Liver (tissue), 8 donors: ENCODE measurements at regions not wholly inside any gene's neighbourhood (a gene's known extent, or its start where the extent isn't known, plus 50 kb on each side); places are given as distances from the start of the nearest gene placed in this dataset.

Source experiments
- DNase-seq: peaks from one replicate; pipeline ENCODE4 v3.0.0-alpha.2; 2017; ENCODE audit warnings: low spot score
- H3K27ac ChIP-seq, 2 donors: one replicate each; pipeline ENCODE4 v1.7.0; 2013; ENCODE audit warnings: inconsistent platforms in 2 of 2, low read length in 2 of 2, control low read depth in 1 of 2, low read depth in 1 of 2, mild to moderate bottlenecking in 1 of 2
- H3K27me3 ChIP-seq, 4 donors: one replicate each; pipeline versions ENCODE4 v1.6.1 to v1.7.0; 2013; ENCODE audit warnings: low read length in 3 of 4, inconsistent platforms in 1 of 4, mild to moderate bottlenecking in 1 of 4, moderate library complexity in 1 of 4; ENCODE audit not compliant: control insufficient read depth in 4 of 4, insufficient read depth in 4 of 4
- H3K36me3 ChIP-seq, 4 donors: one replicate each; pipeline versions ENCODE4 v1.6.1 to v1.7.0; 2013; ENCODE audit warnings: low read length in 3 of 4, mild to moderate bottlenecking in 3 of 4, low read depth in 1 of 4, moderate library complexity in 1 of 4; ENCODE audit not compliant: control insufficient read depth in 4 of 4, insufficient read depth in 3 of 4
- H3K4me1 ChIP-seq, 4 donors: one replicate each; pipeline versions ENCODE4 v1.6.1 to v1.7.0; 2013; ENCODE audit warnings: low read length in 3 of 4, mild to moderate bottlenecking in 3 of 4, moderate library complexity in 1 of 4; ENCODE audit not compliant: control insufficient read depth in 4 of 4, insufficient read depth in 4 of 4
- H3K4me3 ChIP-seq, 3 donors: one replicate each; pipeline versions ENCODE4 v1.6.1 to v1.7.0; 2013; ENCODE audit warnings: low read length in 3 of 3, control low read depth in 1 of 3, low read depth in 1 of 3, mild to moderate bottlenecking in 1 of 3
- H3K9ac ChIP-seq, 2 donors: one replicate each; pipeline ENCODE4 v1.7.0; 2013; ENCODE audit warnings: low read length in 2 of 2, mild to moderate bottlenecking in 2 of 2, moderate library complexity in 2 of 2, control low read depth in 1 of 2, low read depth in 1 of 2
- H3K9me3 ChIP-seq, 4 donors: one replicate each; pipeline versions ENCODE4 v1.6.1 to v1.7.0; 2013; ENCODE audit warnings: low read length in 3 of 4; ENCODE audit not compliant: control insufficient read depth in 4 of 4
- ATF3 ChIP-seq: IDR thresholded peaks from 2 replicates; pipeline ENCODE4 v1.6.1; 2016; ENCODE audit warnings: antibody characterized with exemption
- EGR1 ChIP-seq, 2 donors: IDR thresholded peaks; 2 replicates each; pipeline ENCODE4 v1.6.1; 2016 to 2018; ENCODE audit warnings: antibody characterized with exemption in 2 of 2, low read depth in 2 of 2
- FOXA1 ChIP-seq: IDR thresholded peaks from 2 replicates; pipeline ENCODE4 v1.6.1; 2016; ENCODE audit warnings: antibody characterized with exemption
- FOXA2 ChIP-seq: IDR thresholded peaks from 2 replicates; pipeline ENCODE4 v1.6.1; 2016; ENCODE audit warnings: antibody characterized with exemption
- GABPA ChIP-seq, 2 donors: IDR thresholded peaks in 1 of 2; conservative IDR thresholded peaks in 1 of 2; 2 replicates each; pipeline ENCODE4 v1.6.1; 2016; ENCODE audit warnings: antibody characterized with exemption in 2 of 2, mild to moderate bottlenecking in 1 of 2, moderate library complexity in 1 of 2
- HNF4A ChIP-seq, 2 donors: conservative IDR thresholded peaks; 2 replicates each; pipeline ENCODE4 v1.6.1; 2016; ENCODE audit warnings: antibody characterized with exemption in 2 of 2, mild to moderate bottlenecking in 2 of 2
- HNF4G ChIP-seq: IDR thresholded peaks from 2 replicates; pipeline ENCODE4 v1.6.1; 2016; ENCODE audit warnings: antibody characterized with exemption
- JUND ChIP-seq, 2 donors: IDR thresholded peaks; 2 replicates each; pipeline ENCODE4 v1.6.1; 2016; ENCODE audit warnings: antibody characterized with exemption in 2 of 2
- NR2F2 ChIP-seq: IDR thresholded peaks from 2 replicates; pipeline ENCODE4 v1.6.1; 2016; ENCODE audit warnings: antibody characterized with exemption
- RAD21 ChIP-seq, 2 donors: IDR thresholded peaks; 2 replicates each; pipeline ENCODE4 v1.6.1; 2016; ENCODE audit warnings: antibody characterized with exemption in 2 of 2, mild to moderate bottlenecking in 2 of 2
- RXRA ChIP-seq, 2 donors: IDR thresholded peaks; 2 replicates each; pipeline ENCODE4 v1.6.1; 2017 to 2018; ENCODE audit warnings: antibody characterized with exemption in 2 of 2, mild to moderate bottlenecking in 1 of 2
- SP1 ChIP-seq: IDR thresholded peaks from 2 replicates; pipeline ENCODE4 v1.6.1; 2018; ENCODE audit warnings: antibody characterized with exemption, mild to moderate bottlenecking
- TAF1 ChIP-seq: conservative IDR thresholded peaks from 2 replicates; pipeline ENCODE4 v1.6.1; 2016; ENCODE audit warnings: antibody characterized with exemption, mild to moderate bottlenecking
- YY1 ChIP-seq: IDR thresholded peaks from 2 replicates; pipeline ENCODE4 v1.6.1; 2016; ENCODE audit warnings: antibody characterized with exemption, mild to moderate bottlenecking
- WGBS: extraction: QIAGEN DNeasy Blood & Tissue Kit; methylation state at CpG from one replicate; pipeline ENCODE4 v1.1.7; 2013; 5-methylcytosine and 5-hydroxymethylcytosine counted together
- TF ChIP-seq, protein P1 (sequence below): IDR thresholded peaks from 2 replicates; pipeline ENCODE4 v1.6.1; 2016; ENCODE audit warnings: antibody characterized with exemption
- TF ChIP-seq, protein P2 (sequence below): IDR thresholded peaks from 2 replicates; pipeline ENCODE4 v1.6.1; 2016; ENCODE audit warnings: antibody characterized with exemption, mild to moderate bottlenecking
- TF ChIP-seq, protein P3 (sequence below): IDR thresholded peaks from 2 replicates; pipeline ENCODE4 v1.6.1; 2016; ENCODE audit warnings: antibody characterized with exemption
- TF ChIP-seq, protein P4 (sequence below): fragments of 150-350 bp; IDR thresholded peaks from 2 replicates; pipeline ENCODE4 v1.5.1; 2017; ENCODE audit warnings: improper control_type of control experiment, low read depth, low read length; ENCODE audit not compliant: missing input control
- donor health status: healthy.
- donor health status: healthy.
- donor health status: healthy.
- donor health status: healthy.
- donor health status: healthy.

DNA sequence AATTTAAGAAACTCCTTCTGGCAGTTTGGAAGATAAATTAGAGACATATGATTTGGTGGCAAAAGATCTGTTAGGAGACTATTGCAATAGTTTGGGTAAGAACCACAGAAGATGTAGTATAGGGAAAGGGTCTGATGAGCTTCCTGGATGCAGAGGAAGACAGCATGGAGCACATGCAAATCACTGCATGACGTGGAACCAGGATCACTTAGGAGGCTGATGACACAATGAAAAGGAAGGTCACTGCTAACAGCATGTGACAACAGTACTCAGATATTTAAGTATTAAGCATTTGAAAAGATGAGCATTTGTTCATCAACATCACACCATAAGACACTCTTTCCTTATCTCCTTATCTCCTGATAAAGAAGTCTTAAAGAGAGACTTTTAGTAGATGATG, 167.8 kb upstream of the LDB2 start:
- WGBS, result 38% methylated on average over 1 of the region's 1 CpG
- Histone ChIP-seq H3K36me3 (no peaks in the 10 kb centered on the region), H3K27me3 (no peaks in the 10 kb centered on the region), H3K4me1 (no peaks in the 10 kb centered on the region), H3K9me3 (no peaks in the 10 kb centered on the region), H3K4me3 (no peak overlapping the region), H3K27ac (no peak overlapping the region), H3K9ac (no peak overlapping the region)
- no peak for DNase-seq
- no peak for TF ChIP-seq ATF3
- TF ChIP-seq, protein P1, sequence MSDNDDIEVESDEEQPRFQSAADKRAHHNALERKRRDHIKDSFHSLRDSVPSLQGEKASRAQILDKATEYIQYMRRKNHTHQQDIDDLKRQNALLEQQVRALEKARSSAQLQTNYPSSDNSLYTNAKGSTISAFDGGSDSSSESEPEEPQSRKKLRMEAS, result no peak
- no peak for TF ChIP-seq EGR1 (IDR thresholded peaks at IDR 0.05; ENCODE audit: low read depth in 2 of 2)
- TF ChIP-seq HNF4G, result no peak
- no peak for TF ChIP-seq RAD21 (IDR thresholded peaks at IDR 0.05)
- no peak for TF ChIP-seq HNF4A (conservative IDR thresholded peaks at IDR 0.05)
- TF ChIP-seq NR2F2, result no peak
- TF ChIP-seq FOXA1, result no peak
- no peak for TF ChIP-seq RXRA (IDR thresholded peaks at IDR 0.05)
- no peak for TF ChIP-seq JUND (IDR thresholded peaks at IDR 0.05)
- TF ChIP-seq TAF1, result no peak
- TF ChIP-seq, protein P2, sequence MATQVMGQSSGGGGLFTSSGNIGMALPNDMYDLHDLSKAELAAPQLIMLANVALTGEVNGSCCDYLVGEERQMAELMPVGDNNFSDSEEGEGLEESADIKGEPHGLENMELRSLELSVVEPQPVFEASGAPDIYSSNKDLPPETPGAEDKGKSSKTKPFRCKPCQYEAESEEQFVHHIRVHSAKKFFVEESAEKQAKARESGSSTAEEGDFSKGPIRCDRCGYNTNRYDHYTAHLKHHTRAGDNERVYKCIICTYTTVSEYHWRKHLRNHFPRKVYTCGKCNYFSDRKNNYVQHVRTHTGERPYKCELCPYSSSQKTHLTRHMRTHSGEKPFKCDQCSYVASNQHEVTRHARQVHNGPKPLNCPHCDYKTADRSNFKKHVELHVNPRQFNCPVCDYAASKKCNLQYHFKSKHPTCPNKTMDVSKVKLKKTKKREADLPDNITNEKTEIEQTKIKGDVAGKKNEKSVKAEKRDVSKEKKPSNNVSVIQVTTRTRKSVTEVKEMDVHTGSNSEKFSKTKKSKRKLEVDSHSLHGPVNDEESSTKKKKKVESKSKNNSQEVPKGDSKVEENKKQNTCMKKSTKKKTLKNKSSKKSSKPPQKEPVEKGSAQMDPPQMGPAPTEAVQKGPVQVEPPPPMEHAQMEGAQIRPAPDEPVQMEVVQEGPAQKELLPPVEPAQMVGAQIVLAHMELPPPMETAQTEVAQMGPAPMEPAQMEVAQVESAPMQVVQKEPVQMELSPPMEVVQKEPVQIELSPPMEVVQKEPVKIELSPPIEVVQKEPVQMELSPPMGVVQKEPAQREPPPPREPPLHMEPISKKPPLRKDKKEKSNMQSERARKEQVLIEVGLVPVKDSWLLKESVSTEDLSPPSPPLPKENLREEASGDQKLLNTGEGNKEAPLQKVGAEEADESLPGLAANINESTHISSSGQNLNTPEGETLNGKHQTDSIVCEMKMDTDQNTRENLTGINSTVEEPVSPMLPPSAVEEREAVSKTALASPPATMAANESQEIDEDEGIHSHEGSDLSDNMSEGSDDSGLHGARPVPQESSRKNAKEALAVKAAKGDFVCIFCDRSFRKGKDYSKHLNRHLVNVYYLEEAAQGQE, result no peak
- TF ChIP-seq, protein P3, sequence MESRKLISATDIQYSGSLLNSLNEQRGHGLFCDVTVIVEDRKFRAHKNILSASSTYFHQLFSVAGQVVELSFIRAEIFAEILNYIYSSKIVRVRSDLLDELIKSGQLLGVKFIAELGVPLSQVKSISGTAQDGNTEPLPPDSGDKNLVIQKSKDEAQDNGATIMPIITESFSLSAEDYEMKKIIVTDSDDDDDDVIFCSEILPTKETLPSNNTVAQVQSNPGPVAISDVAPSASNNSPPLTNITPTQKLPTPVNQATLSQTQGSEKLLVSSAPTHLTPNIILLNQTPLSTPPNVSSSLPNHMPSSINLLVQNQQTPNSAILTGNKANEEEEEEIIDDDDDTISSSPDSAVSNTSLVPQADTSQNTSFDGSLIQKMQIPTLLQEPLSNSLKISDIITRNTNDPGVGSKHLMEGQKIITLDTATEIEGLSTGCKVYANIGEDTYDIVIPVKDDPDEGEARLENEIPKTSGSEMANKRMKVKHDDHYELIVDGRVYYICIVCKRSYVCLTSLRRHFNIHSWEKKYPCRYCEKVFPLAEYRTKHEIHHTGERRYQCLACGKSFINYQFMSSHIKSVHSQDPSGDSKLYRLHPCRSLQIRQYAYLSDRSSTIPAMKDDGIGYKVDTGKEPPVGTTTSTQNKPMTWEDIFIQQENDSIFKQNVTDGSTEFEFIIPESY, result no peak
- TF ChIP-seq YY1, result no peak
- TF ChIP-seq, protein P4, sequence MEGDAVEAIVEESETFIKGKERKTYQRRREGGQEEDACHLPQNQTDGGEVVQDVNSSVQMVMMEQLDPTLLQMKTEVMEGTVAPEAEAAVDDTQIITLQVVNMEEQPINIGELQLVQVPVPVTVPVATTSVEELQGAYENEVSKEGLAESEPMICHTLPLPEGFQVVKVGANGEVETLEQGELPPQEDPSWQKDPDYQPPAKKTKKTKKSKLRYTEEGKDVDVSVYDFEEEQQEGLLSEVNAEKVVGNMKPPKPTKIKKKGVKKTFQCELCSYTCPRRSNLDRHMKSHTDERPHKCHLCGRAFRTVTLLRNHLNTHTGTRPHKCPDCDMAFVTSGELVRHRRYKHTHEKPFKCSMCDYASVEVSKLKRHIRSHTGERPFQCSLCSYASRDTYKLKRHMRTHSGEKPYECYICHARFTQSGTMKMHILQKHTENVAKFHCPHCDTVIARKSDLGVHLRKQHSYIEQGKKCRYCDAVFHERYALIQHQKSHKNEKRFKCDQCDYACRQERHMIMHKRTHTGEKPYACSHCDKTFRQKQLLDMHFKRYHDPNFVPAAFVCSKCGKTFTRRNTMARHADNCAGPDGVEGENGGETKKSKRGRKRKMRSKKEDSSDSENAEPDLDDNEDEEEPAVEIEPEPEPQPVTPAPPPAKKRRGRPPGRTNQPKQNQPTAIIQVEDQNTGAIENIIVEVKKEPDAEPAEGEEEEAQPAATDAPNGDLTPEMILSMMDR, result no peak
- no peak for TF ChIP-seq GABPA (IDR thresholded peaks at IDR 0.05 in 1 of 2, conservative IDR thresholded peaks at IDR 0.05 in 1 of 2)
- TF ChIP-seq SP1, result no peak
- TF ChIP-seq FOXA2, result no peak

- Histone ChIP-seq H3K9ac (no peak overlapping the region), H3K27ac (no peak overlapping the region), H3K4me1 (no peaks in the 10 kb centered on the region), H3K9me3 (no peaks in the 10 kb centered on the region), H3K4me3 (no peak overlapping the region), H3K27me3 (no peaks in the 10 kb centered on the region), H3K36me3 (no peaks in the 10 kb centered on the region)
- no peak for DNase-seq
- TF ChIP-seq NR2F2, result no peak
- TF ChIP-seq RXRA (IDR thresholded peaks at IDR 0.05), result no peak
- TF ChIP-seq, protein P3, result no peak
- TF ChIP-seq FOXA2, result no peak
- no peak for TF ChIP-seq EGR1 (IDR thresholded peaks at IDR 0.05; ENCODE audit: low read depth in 2 of 2)
- TF ChIP-seq, protein P4, result no peak
- no peak for TF ChIP-seq JUND (IDR thresholded peaks at IDR 0.05)
- TF ChIP-seq, protein P1, result no peak
- no peak for TF ChIP-seq GABPA (IDR thresholded peaks at IDR 0.05 in 1 of 2, conservative IDR thresholded peaks at IDR 0.05 in 1 of 2)
- no peak for TF ChIP-seq ATF3
- no peak for TF ChIP-seq SP1
- no peak for TF ChIP-seq YY1
- TF ChIP-seq HNF4G, result no peak
- TF ChIP-seq RAD21 (IDR thresholded peaks at IDR 0.05), result no peak
- WGBS, result 80% methylated on average over 2 of the region's 2 CpGs
Measured at GRCh38 chr4:17065821-17066220, 167.4 kb upstream of the LDB2 start.
